OCI-LY7 (cell line): ENCODE measurements at regions not wholly inside any gene's neighbourhood (a gene's known extent, or its start where the extent isn't known, plus 50 kb on each side); places are given as distances from the start of the nearest gene placed in this dataset.

Experiments used
- BruUV-seq: library from RNA; stranded (reverse); fragments of 400-500 nt; replicated peaks from 2 replicates; lab custom pipeline; 2021; lab: Mats Ljungman, UMichigan
- CTCF ChIA-PET: fragments of 300-600 bp; sonication (Branson Sonifier 250); formaldehyde crosslinking; loops from one replicate; lab custom pipeline; 2022; ENCODE audit warnings: antibody characterized with exemption; ENCODE audit not compliant: unreplicated experiment; lab: Charles Lee
- POLR2A ChIA-PET: fragments of 300-600 bp; sonication (Branson Sonifier 250); formaldehyde crosslinking; loops from one replicate; lab custom pipeline; 2022; ENCODE audit warnings: antibody characterized with exemption; lab: Charles Lee
- DNase-seq: peaks from one replicate; pipeline ENCODE4 v3.0.0-alpha.2; 2015; ENCODE audit warnings: low spot score
- H2AFZ ChIP-seq: fragments of 200-600 bp; sonication (generic), shearing (Covaris generic); 2 replicates; pipeline ENCODE4 v1.6.1; 2014; ENCODE audit warnings: mild to moderate bottlenecking, antibody characterized with exemption, low read length, moderate library complexity
- H3K27ac ChIP-seq: fragments of 200-600 bp; sonication (generic); 2 replicates; pipeline ENCODE4 v1.5.1; 2014; ENCODE audit warnings: mixed run types, low read depth, mild to moderate bottlenecking, moderate library complexity, low read length, inconsistent platforms; ENCODE audit not compliant: poor library complexity, severe bottlenecking
- H3K36me3 ChIP-seq: fragments of 200-600 bp; sonication (generic); 2 replicates; pipeline ENCODE4 v1.6.1; 2014; ENCODE audit warnings: mild to moderate bottlenecking, antibody characterized with exemption, low read length, moderate library complexity, mixed read lengths; ENCODE audit not compliant: insufficient read depth
- H3K4me1 ChIP-seq: fragments of 200-600 bp; sonication (generic); 2 replicates; pipeline ENCODE4 v1.5.1; 2014; ENCODE audit warnings: mild to moderate bottlenecking, low read length; ENCODE audit not compliant: insufficient read depth, poor library complexity, severe bottlenecking
- H3K4me2 ChIP-seq: fragments of 200-600 bp; sonication (generic); 2 replicates; pipeline ENCODE4 v1.6.1; 2014; ENCODE audit warnings: mild to moderate bottlenecking, low read length
- H3K4me3 ChIP-seq: fragments of 200-600 bp; sonication (generic); 2 replicates; pipeline ENCODE4 v1.5.1; 2014; ENCODE audit warnings: mild to moderate bottlenecking, low read depth, low read length; ENCODE audit not compliant: poor library complexity, severe bottlenecking
- H3K79me2 ChIP-seq: fragments of 200-600 bp; sonication (generic); 2 replicates; pipeline ENCODE4 v1.6.1; 2016; ENCODE audit warnings: low read depth, mild to moderate bottlenecking, low read length, moderate library complexity, mixed read lengths; ENCODE audit not compliant: insufficient read depth
- H3K9me2 ChIP-seq: fragments of 200-600 bp; sonication (generic); 2 replicates; pipeline ENCODE4 v1.6.1; 2016; ENCODE audit warnings: mild to moderate bottlenecking, low read length, mixed read lengths; ENCODE audit not compliant: insufficient read depth
- H3K9me3 ChIP-seq: fragments of 200-600 bp; sonication (generic); 2 replicates; pipeline ENCODE4 v1.6.1; 2014; ENCODE audit warnings: mild to moderate bottlenecking, mixed run types, low read length, mixed read lengths
- H4K20me1 ChIP-seq: fragments of 200-600 bp; sonication (generic); 2 replicates; pipeline ENCODE4 v1.6.1; 2014; ENCODE audit warnings: mild to moderate bottlenecking, antibody characterized with exemption, low read length, moderate library complexity, mixed read lengths; ENCODE audit not compliant: insufficient read depth
- EZH2phosphoT487 ChIP-seq: fragments of 200-600 bp; sonication (generic); IDR thresholded peaks from 2 replicates; pipeline ENCODE4 v1.6.1; 2018; ENCODE audit warnings: low read depth, borderline replicate concordance, mild to moderate bottlenecking, mixed run types, antibody characterized with exemption, low read length, moderate library complexity, mixed read lengths
- intact Hi-C: fragments of 100-400 bp; cut with micrococcal nuclease; formaldehyde crosslinking; loops from one replicate; pipeline ENCODE4 v1.10.0; 2022; ENCODE audit not compliant: unreplicated experiment
- TF ChIP-seq, protein P1 (sequence below): fragments of 200-600 bp; sonication (generic); conservative IDR thresholded peaks from 2 replicates; pipeline ENCODE4 v1.5.1; 2014; ENCODE audit warnings: mild to moderate bottlenecking, antibody characterized with exemption, low read length, moderate library complexity, mixed read lengths

DNA sequence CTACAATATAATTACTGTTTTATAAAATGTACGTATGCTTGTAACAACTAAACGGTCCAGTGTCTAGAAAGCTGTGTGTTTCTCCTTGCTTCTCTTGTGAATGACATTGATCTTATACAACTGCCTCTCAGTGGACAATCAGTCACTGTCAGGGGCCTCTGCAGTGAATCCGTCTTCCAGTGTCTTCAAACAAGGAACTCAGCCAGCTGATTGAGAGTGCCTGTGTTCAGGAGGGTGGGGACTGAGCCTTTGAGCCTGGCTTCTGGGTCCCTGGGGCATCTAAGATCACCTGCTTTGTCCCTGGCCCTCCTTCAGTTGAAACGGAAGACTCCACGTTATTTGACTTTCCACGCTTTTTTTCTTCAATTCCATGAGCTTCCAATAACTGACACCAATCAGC is 133.1 kb upstream of the SFSWAP start:
- no peak for DNase-seq
- ChIA-PET CTCF (no interaction called here), POLR2A (no interaction called here)
- Histone ChIP-seq H2AFZ (no peak overlapping the region), H3K4me1 (no peaks in the 10 kb centered on the region), H3K27ac (no peak overlapping the region), H3K79me2 (no peaks in the 10 kb centered on the region), H3K36me3 (no peaks in the 10 kb centered on the region), H3K4me3 (no peak overlapping the region), H4K20me1 (no peaks in the 10 kb centered on the region), H3K4me2 (no peak overlapping the region), H3K9me3 (no peaks in the 10 kb centered on the region), H3K9me2 (no peaks in the 10 kb centered on the region)
- intact Hi-C loops: no loop called here
- no TSS peak for BruUV-seq
- TF ChIP-seq, protein P1, sequence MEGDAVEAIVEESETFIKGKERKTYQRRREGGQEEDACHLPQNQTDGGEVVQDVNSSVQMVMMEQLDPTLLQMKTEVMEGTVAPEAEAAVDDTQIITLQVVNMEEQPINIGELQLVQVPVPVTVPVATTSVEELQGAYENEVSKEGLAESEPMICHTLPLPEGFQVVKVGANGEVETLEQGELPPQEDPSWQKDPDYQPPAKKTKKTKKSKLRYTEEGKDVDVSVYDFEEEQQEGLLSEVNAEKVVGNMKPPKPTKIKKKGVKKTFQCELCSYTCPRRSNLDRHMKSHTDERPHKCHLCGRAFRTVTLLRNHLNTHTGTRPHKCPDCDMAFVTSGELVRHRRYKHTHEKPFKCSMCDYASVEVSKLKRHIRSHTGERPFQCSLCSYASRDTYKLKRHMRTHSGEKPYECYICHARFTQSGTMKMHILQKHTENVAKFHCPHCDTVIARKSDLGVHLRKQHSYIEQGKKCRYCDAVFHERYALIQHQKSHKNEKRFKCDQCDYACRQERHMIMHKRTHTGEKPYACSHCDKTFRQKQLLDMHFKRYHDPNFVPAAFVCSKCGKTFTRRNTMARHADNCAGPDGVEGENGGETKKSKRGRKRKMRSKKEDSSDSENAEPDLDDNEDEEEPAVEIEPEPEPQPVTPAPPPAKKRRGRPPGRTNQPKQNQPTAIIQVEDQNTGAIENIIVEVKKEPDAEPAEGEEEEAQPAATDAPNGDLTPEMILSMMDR: no peak
- no peak for TF ChIP-seq EZH2phosphoT487

DNA sequence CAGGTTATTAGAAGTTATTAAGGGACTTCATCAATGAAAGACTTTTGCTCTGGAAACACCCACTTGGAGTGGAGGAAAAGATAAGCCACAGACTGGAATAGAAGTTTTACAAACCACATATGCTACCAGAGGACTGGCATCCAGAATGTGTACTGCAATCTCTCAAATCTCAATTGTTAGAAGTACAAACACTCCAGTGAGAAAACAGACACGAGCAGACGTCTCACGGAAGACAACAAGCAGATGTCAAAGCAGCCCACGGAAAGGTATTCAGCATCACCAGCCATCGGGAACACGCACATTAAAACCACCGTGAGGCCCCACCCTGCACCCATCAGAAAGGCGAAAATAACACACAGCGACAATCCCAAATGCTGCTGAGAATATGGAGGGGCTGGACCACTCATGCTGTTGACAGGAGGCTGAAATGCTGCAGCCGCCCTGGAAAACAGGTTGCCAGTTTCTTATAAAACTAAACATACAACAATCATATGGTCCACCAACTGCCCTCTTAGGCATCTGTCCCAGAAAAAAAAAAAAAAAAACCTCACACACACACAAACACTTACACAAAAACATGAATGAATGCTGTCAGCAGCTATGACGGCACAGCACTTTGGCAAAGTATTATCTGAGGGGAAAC is 131.9 kb upstream of the SFSWAP start:
- no peak overlapping the region for H2AFZ ChIP-seq
- H3K4me2 ChIP-seq: no peak overlapping the region
- no peaks in the 10 kb centered on the region for H3K36me3 ChIP-seq
- H4K20me1 ChIP-seq: no peaks in the 10 kb centered on the region
- ChIA-PET POLR2A (no interaction called here), CTCF (no interaction called here)
- no peak overlapping the region for H3K27ac ChIP-seq
- DNase-seq: no peak
- no peak overlapping the region for H3K4me3 ChIP-seq
- H3K79me2 ChIP-seq: no peaks in the 10 kb centered on the region
- H3K4me1 ChIP-seq: no peaks in the 10 kb centered on the region
- intact Hi-C loops: no loop called here
- no peaks in the 10 kb centered on the region for H3K9me2 ChIP-seq
- no peaks in the 10 kb centered on the region for H3K9me3 ChIP-seq
- BruUV-seq: no TSS peak
- TF ChIP-seq EZH2phosphoT487: no peak
- TF ChIP-seq, protein P1: no peak

GRCh38 chr12:131583090-131583712 is 127.7 kb upstream of the SFSWAP start:
- intact Hi-C loops: no loop called here
- H3K9me3 ChIP-seq: peaks cover 13% of the 10 kb centered on the region; the same call in 1 of the 2 replicates
- H3K4me3 ChIP-seq: no peak overlapping the region
- no peaks in the 10 kb centered on the region for H4K20me1 ChIP-seq
- H3K4me1 ChIP-seq: no peaks in the 10 kb centered on the region
- no peaks in the 10 kb centered on the region for H3K36me3 ChIP-seq
- no peaks in the 10 kb centered on the region for H3K79me2 ChIP-seq
- no peak for TF ChIP-seq EZH2phosphoT487
- TF ChIP-seq, protein P1: no peak
- no peak overlapping the region for H2AFZ ChIP-seq
- ChIA-PET POLR2A (no interaction called here), CTCF (no interaction called here)
- no peaks in the 10 kb centered on the region for H3K9me2 ChIP-seq
- H3K27ac ChIP-seq: no peak overlapping the region
- H3K4me2 ChIP-seq: no peak overlapping the region
- no peak for DNase-seq
- BruUV-seq: no TSS peak
